Cerebellar nuclear complex (tissue), 1 donor: ENCODE measurements at regions not wholly inside any gene's neighbourhood (a gene's known extent, or its start where the extent isn't known, plus 50 kb on each side); places are given as distances from the start of the nearest gene placed in this dataset.

ENCODE experiments used
- DNase-seq, 2 experiments: peaks; one replicate each; lab custom pipeline; 2025; lab: John Stamatoyannopoulos, UW

GRCh38 chr14:89015016-89015415 is 190.6 kb downstream of the TTC8 start:
- no peak for DNase-seq

- DNase-seq, result no peak
Observed at GRCh38 chr14:89017417-89017816, 193.0 kb downstream of the TTC8 start.

GRCh38 chr14:89022274-89022673 is 197.8 kb downstream of the TTC8 start:
- DNase-seq, result no peak

- no peak for DNase-seq
Observed at GRCh38 chr14:89024691-89025090, 200.2 kb downstream of the TTC8 start.

- DNase-seq, result no peak
Observed at GRCh38 chr14:89025561-89026236, 201.2 kb downstream of the TTC8 start.

GRCh38 chr14:89027097-89027740 is 202.8 kb downstream of the TTC8 start:
- peak in 1 of 2 experiments; percentile 1 for DNase-seq

GRCh38 chr14:89028462-89029134 is 204.1 kb downstream of the TTC8 start:
- no peak for DNase-seq

GRCh38 chr14:89029961-89030694 is 205.7 kb downstream of the TTC8 start:
- no peak for DNase-seq

GRCh38 chr14:89030921-89031320 is 206.5 kb downstream of the TTC8 start:
- no peak for DNase-seq

- no peak for DNase-seq
Observed at GRCh38 chr14:89032086-89032649, 207.7 kb downstream of the TTC8 start.

GRCh38 chr14:89033756-89034155 is 209.3 kb downstream of the TTC8 start:
- DNase-seq, result no peak

- no peak for DNase-seq
Observed at GRCh38 chr14:89036371-89036770, 211.9 kb downstream of the TTC8 start.

GRCh38 chr14:89037065-89037464 is 212.6 kb downstream of the TTC8 start:
- DNase-seq, result no peak

- DNase-seq, result no peak
Observed at GRCh38 chr14:89040080-89040459, 215.6 kb downstream of the TTC8 start.

- peak; percentile 52 to 70 for DNase-seq
Observed at GRCh38 chr14:89040460-89041256, 216.2 kb downstream of the TTC8 start.

- DNase-seq, result peak in 1 of 2 experiments; percentile 42
Observed at GRCh38 chr14:89041257-89041582, 216.8 kb downstream of the TTC8 start.

- DNase-seq, result no peak
Observed at GRCh38 chr14:89042021-89042420, 217.6 kb downstream of the TTC8 start.

- no peak for DNase-seq
Observed at GRCh38 chr14:89053303-89053702, 228.9 kb downstream of the TTC8 start.

- no peak for DNase-seq
Observed at GRCh38 chr14:89056394-89056793, 231.9 kb downstream of the TTC8 start.

GRCh38 chr14:89058697-89059096 is 234.2 kb downstream of the TTC8 start:
- no peak for DNase-seq

- no peak for DNase-seq
Observed at GRCh38 chr14:89060191-89060590, 235.7 kb downstream of the TTC8 start.

- no peak for DNase-seq
Observed at GRCh38 chr14:89061696-89062095, 237.2 kb downstream of the TTC8 start.
